Trophoblast cell (in vitro differentiated cells and primary cell): ENCODE measurements at regions not wholly inside any gene's neighbourhood (a gene's known extent, or its start where the extent isn't known, plus 50 kb on each side); places are given as distances from the start of the nearest gene placed in this dataset.

ENCODE experiments used
- DNase-seq, 2 donors: peaks; one replicate each; pipeline ENCODE4 v3.0.0-alpha.2; 2016
- H2AFZ ChIP-seq: 2 replicates; pipeline ENCODE4 v1.6.1; 2013; ENCODE audit warnings: low read length, moderate library complexity, mild to moderate bottlenecking; ENCODE audit not compliant: insufficient read depth, poor library complexity
- H2AK5ac ChIP-seq: 2 replicates; pipeline ENCODE4 v1.6.1; 2013; ENCODE audit warnings: mild to moderate bottlenecking, low read length
- H2BK120ac ChIP-seq: 2 replicates; pipeline ENCODE4 v1.6.1; 2013; ENCODE audit warnings: low read length, mild to moderate bottlenecking, moderate library complexity; ENCODE audit not compliant: insufficient read depth, poor library complexity
- H2BK12ac ChIP-seq: 2 replicates; pipeline ENCODE4 v1.6.1; 2013; ENCODE audit warnings: mild to moderate bottlenecking, low read length, moderate library complexity
- H2BK5ac ChIP-seq: 2 replicates; pipeline ENCODE4 v1.6.1; 2013; ENCODE audit warnings: low read length, low read depth, moderate library complexity, mild to moderate bottlenecking; ENCODE audit not compliant: poor library complexity
- H3K14ac ChIP-seq: 2 replicates; pipeline ENCODE4 v1.6.1; 2013; ENCODE audit warnings: mild to moderate bottlenecking, low read length
- H3K18ac ChIP-seq: 2 replicates; pipeline ENCODE4 v1.6.1; 2013; ENCODE audit warnings: mild to moderate bottlenecking, low read length
- H3K23ac ChIP-seq: 2 replicates; pipeline ENCODE4 v1.6.1; 2013; ENCODE audit warnings: low read length
- H3K27ac ChIP-seq: 2 replicates; pipeline ENCODE4 v1.5.1; 2013; ENCODE audit warnings: low read depth, mild to moderate bottlenecking, inconsistent platforms, low read length, moderate library complexity
- H3K27me3 ChIP-seq: 2 replicates; pipeline ENCODE4 v1.6.1; 2013; ENCODE audit warnings: inconsistent platforms, mild to moderate bottlenecking, low read length, moderate library complexity; ENCODE audit not compliant: insufficient read depth
- H3K36me3 ChIP-seq, 2 experiments: 1 replicate in 1 of 2; 2 replicates in 1 of 2; pipeline ENCODE4 v1.6.1; 2013; ENCODE audit warnings: low read length in 2 of 2, mild to moderate bottlenecking in 2 of 2, moderate library complexity in 1 of 2; ENCODE audit not compliant: insufficient read depth in 2 of 2, control insufficient read depth in 1 of 2
- H3K4ac ChIP-seq: 2 replicates; pipeline ENCODE4 v1.6.1; 2013; ENCODE audit warnings: low read depth, mild to moderate bottlenecking, low read length, moderate library complexity
- H3K4me1 ChIP-seq, 2 experiments: 1 replicate in 1 of 2; 2 replicates in 1 of 2; pipeline ENCODE4 v1.6.1; 2013; ENCODE audit warnings: low read length in 2 of 2, mild to moderate bottlenecking in 2 of 2, moderate library complexity in 1 of 2; ENCODE audit not compliant: insufficient read depth in 2 of 2, control insufficient read depth in 1 of 2
- H3K4me2 ChIP-seq: 2 replicates; pipeline ENCODE4 v1.6.1; 2013; ENCODE audit warnings: inconsistent platforms, mild to moderate bottlenecking, low read length, moderate library complexity
- H3K4me3 ChIP-seq: 2 replicates; pipeline ENCODE4 v1.5.1; 2013; ENCODE audit warnings: mild to moderate bottlenecking, low read depth, low read length, inconsistent platforms
- H3K79me1 ChIP-seq: one replicate; pipeline ENCODE4 v1.6.1; 2013; ENCODE audit warnings: low read length
- H3K79me2 ChIP-seq: 2 replicates; pipeline ENCODE4 v1.6.1; 2013; ENCODE audit warnings: low read length, mild to moderate bottlenecking; ENCODE audit not compliant: control insufficient read depth, insufficient read depth, poor library complexity
- H3K9ac ChIP-seq: 2 replicates; pipeline ENCODE4 v1.6.1; 2013; ENCODE audit warnings: mild to moderate bottlenecking, low read length
- H3K9me3 ChIP-seq: 2 replicates; pipeline ENCODE4 v1.6.1; 2013; ENCODE audit warnings: low read depth, mild to moderate bottlenecking, control low read depth, inconsistent platforms, low read length; ENCODE audit not compliant: insufficient read depth
- H4K12ac ChIP-seq: 2 replicates; pipeline ENCODE4 v1.6.1; 2013; ENCODE audit warnings: low read depth, mild to moderate bottlenecking, low read length, moderate library complexity
- H4K8ac ChIP-seq: 2 replicates; pipeline ENCODE4 v1.6.1; 2013; ENCODE audit warnings: low read depth, mild to moderate bottlenecking, low read length, moderate library complexity
- H4K91ac ChIP-seq: one replicate; pipeline ENCODE4 v1.6.1; 2013; ENCODE audit warnings: low read depth, mild to moderate bottlenecking, low read length, moderate library complexity
- WGBS: extraction: QIAGEN DNeasy Blood & Tissue Kit; methylation state at CpG from one replicate; pipeline ENCODE4 v1.1.7; 2013; ENCODE audit warnings: missing lambda C conversion rate; ENCODE audit not compliant: insufficient read length, insufficient coverage; ENCODE audit errors: extremely low coverage; 5-methylcytosine and 5-hydroxymethylcytosine counted together

GRCh38 chr1:91583326-91583755 is 82.7 kb downstream of the CDC7 start:
- Histone ChIP-seq H3K4me3 (no peak overlapping the region), H4K91ac (no peak overlapping the region), H4K8ac (no peak overlapping the region), H2BK120ac (no peak overlapping the region), H4K12ac (no peak overlapping the region), H3K4ac (no peak overlapping the region), H3K4me1 (peaks cover 0 to 2% of the 10 kb centered on the region in 2 experiments), H2BK5ac (no peak overlapping the region), H3K4me2 (no peak overlapping the region), H3K9ac (no peak overlapping the region), H3K18ac (no peak overlapping the region), H3K36me3 (no peaks in the 10 kb centered on the region), H3K27me3 (no peaks in the 10 kb centered on the region), H2BK12ac (no peak overlapping the region), H3K79me2 (no peaks in the 10 kb centered on the region), H3K79me1 (no peaks in the 10 kb centered on the region), H3K23ac (no peak overlapping the region), H3K14ac (no peak overlapping the region), H2AFZ (no peak overlapping the region), H2AK5ac (no peak overlapping the region), H3K9me3 (peaks cover 2% of the 10 kb centered on the region), H3K27ac (no peak overlapping the region)
- no CpG with 5 or more reads among the region's 7 CpGs for WGBS
- DNase-seq, result no peak

GRCh38 chr1:91584309-91584708 is 83.7 kb downstream of the CDC7 start:
- Histone ChIP-seq H2AFZ (no peak overlapping the region), H3K14ac (no peak overlapping the region), H3K79me2 (no peaks in the 10 kb centered on the region), H3K4me1 (peaks cover 0 to 2% of the 10 kb centered on the region in 2 experiments), H3K18ac (no peak overlapping the region), H3K79me1 (no peaks in the 10 kb centered on the region), H3K9ac (no peak overlapping the region), H4K91ac (no peak overlapping the region), H4K12ac (no peak overlapping the region), H3K9me3 (peaks cover 2% of the 10 kb centered on the region), H3K4ac (no peak overlapping the region), H3K23ac (no peak overlapping the region), H2BK120ac (no peak overlapping the region), H4K8ac (no peak overlapping the region), H3K4me3 (no peak overlapping the region), H2AK5ac (no peak overlapping the region), H3K27me3 (no peaks in the 10 kb centered on the region), H2BK12ac (no peak overlapping the region), H2BK5ac (no peak overlapping the region), H3K27ac (no peak overlapping the region), H3K36me3 (no peaks in the 10 kb centered on the region), H3K4me2 (no peak overlapping the region)
- no CpG with 5 or more reads among the region's 4 CpGs for WGBS
- DNase-seq, result no peak

GRCh38 chr1:91584878-91585277 is 84.2 kb downstream of the CDC7 start:
- no peak overlapping the region for H3K14ac ChIP-seq
- no peak overlapping the region for H3K4me2 ChIP-seq
- no peak overlapping the region for H3K18ac ChIP-seq
- H2AFZ ChIP-seq, result no peak overlapping the region
- no peak overlapping the region for H2BK12ac ChIP-seq
- no peak overlapping the region for H2AK5ac ChIP-seq
- H3K79me1 ChIP-seq, result no peaks in the 10 kb centered on the region
- no peak overlapping the region for H4K12ac ChIP-seq
- H3K23ac ChIP-seq, result no peak overlapping the region
- no peak overlapping the region for H4K91ac ChIP-seq
- peaks cover 2% of the 10 kb centered on the region for H3K9me3 ChIP-seq
- no peak overlapping the region for H3K4me3 ChIP-seq
- H4K8ac ChIP-seq, result no peak overlapping the region
- H2BK5ac ChIP-seq, result no peak overlapping the region
- no peak overlapping the region for H3K4ac ChIP-seq
- H2BK120ac ChIP-seq, result no peak overlapping the region
- H3K27ac ChIP-seq, result no peak overlapping the region
- no peak for DNase-seq
- H3K4me1 ChIP-seq, result peaks cover 0 to 2% of the 10 kb centered on the region in 2 experiments
- no peak overlapping the region for H3K9ac ChIP-seq
- H3K79me2 ChIP-seq, result no peaks in the 10 kb centered on the region
- no peaks in the 10 kb centered on the region for H3K36me3 ChIP-seq
- no peaks in the 10 kb centered on the region for H3K27me3 ChIP-seq
- no CpG with 5 or more reads among the region's 4 CpGs for WGBS

- Histone ChIP-seq H3K79me2 (no peaks in the 10 kb centered on the region), H3K9me3 (peaks cover 2% of the 10 kb centered on the region), H2AK5ac (no peak overlapping the region), H2BK5ac (no peak overlapping the region), H3K4me1 (peaks cover 0 to 2% of the 10 kb centered on the region in 2 experiments), H3K4me2 (no peak overlapping the region), H3K36me3 (no peaks in the 10 kb centered on the region), H3K23ac (no peak overlapping the region), H2AFZ (no peak overlapping the region), H3K27me3 (no peaks in the 10 kb centered on the region), H2BK12ac (no peak overlapping the region), H3K18ac (no peak overlapping the region), H3K9ac (no peak overlapping the region), H3K27ac (no peak overlapping the region), H4K91ac (no peak overlapping the region), H2BK120ac (no peak overlapping the region), H3K4me3 (no peak overlapping the region), H4K12ac (no peak overlapping the region), H3K4ac (no peak overlapping the region), H3K14ac (no peak overlapping the region), H4K8ac (no peak overlapping the region), H3K79me1 (no peaks in the 10 kb centered on the region)
- WGBS, result no CpG with 5 or more reads among the region's 5 CpGs
- no peak for DNase-seq
Measured at GRCh38 chr1:91585502-91585901, 84.9 kb downstream of the CDC7 start.
